Left ventricle myocardium inferior (tissue), 1 donor: ENCODE measurements at regions not wholly inside any gene's neighbourhood (a gene's known extent, or its start where the extent isn't known, plus 50 kb on each side); places are given as distances from the start of the nearest gene placed in this dataset.
A peak's percentile ranks its signal among the peaks of the same experiment; 100 is the strongest.

Source experiments
- DNase-seq: peaks from one replicate; pipeline ENCODE4 v3.0.0-alpha.2; 2020
- H3K27ac ChIP-seq: fragments of 200-600 bp; replicated peaks from 2 replicates; pipeline ENCODE4 v1.8.0; 2021
- H3K27me3 ChIP-seq: fragments of 200-600 bp; 2 replicates; pipeline ENCODE4 v1.8.0; 2021; ENCODE audit warnings: low read depth
- H3K36me3 ChIP-seq: fragments of 200-600 bp; 2 replicates; pipeline ENCODE4 v1.8.0; 2021
- H3K4me1 ChIP-seq: fragments of 200-600 bp; 2 replicates; pipeline ENCODE4 v1.8.0; 2021
- H3K4me3 ChIP-seq: fragments of 200-600 bp; 2 replicates; pipeline ENCODE4 v1.8.0; 2021; ENCODE audit warnings: mild to moderate bottlenecking, moderate library complexity
- H3K9me3 ChIP-seq: fragments of 200-600 bp; replicated peaks from 2 replicates; pipeline ENCODE4 v1.8.0; 2021
- CTCF ChIP-seq: fragments of 200-600 bp; IDR thresholded peaks from 2 replicates; pipeline ENCODE4 v1.8.0; 2021; ENCODE audit warnings: antibody characterized with exemption, mild to moderate bottlenecking, borderline replicate concordance
- intact Hi-C: fragments of 100-400 bp; cut with micrococcal nuclease; formaldehyde crosslinking; loops from one replicate; pipeline ENCODE4 v1.11.0; 2022
- donor health status: DM: no; HTN: yes; CAD: no; lungs with severe emphysema.

GRCh38 chr13:95367309-95367843, 66.1 kb upstream of the ABCC4 start:
- H3K4me1 ChIP-seq = no peaks in the 10 kb centered on the region
- no peak overlapping the region for H3K4me3 ChIP-seq
- intact Hi-C loops = no loop called here
- H3K36me3 ChIP-seq = no peaks in the 10 kb centered on the region
- no peak for TF ChIP-seq CTCF
- no peak overlapping the region for H3K27ac ChIP-seq
- H3K27me3 ChIP-seq = no peaks in the 10 kb centered on the region
- no peak for DNase-seq
- peaks cover 9% of the 10 kb centered on the region for H3K9me3 ChIP-seq

GRCh38 chr13:95368998-95369397, 67.7 kb upstream of the ABCC4 start:
- no peak for TF ChIP-seq CTCF
- Histone ChIP-seq H3K27ac (no peak overlapping the region), H3K9me3 (no peaks in the 10 kb centered on the region), H3K4me1 (no peaks in the 10 kb centered on the region), H3K36me3 (no peaks in the 10 kb centered on the region), H3K27me3 (no peaks in the 10 kb centered on the region), H3K4me3 (no peak overlapping the region)
- intact Hi-C loops = no loop called here
- DNase-seq = no peak

GRCh38 chr13:95375706-95376105, 74.5 kb upstream of the ABCC4 start:
- Histone ChIP-seq H3K4me3 (no peak overlapping the region), H3K4me1 (peaks cover 12% of the 10 kb centered on the region), H3K27me3 (no peaks in the 10 kb centered on the region), H3K36me3 (no peaks in the 10 kb centered on the region), H3K9me3 (peaks cover 7% of the 10 kb centered on the region), H3K27ac (no peak overlapping the region)
- no peak for TF ChIP-seq CTCF
- intact Hi-C loops = no loop called here
- DNase-seq = no peak

GRCh38 chr13:95378603-95379002, 77.4 kb upstream of the ABCC4 start:
- TF ChIP-seq CTCF = no peak
- Histone ChIP-seq H3K4me1 (peaks cover 16% of the 10 kb centered on the region), H3K27ac (peak overlapping the region; percentile 52), H3K36me3 (no peaks in the 10 kb centered on the region), H3K9me3 (peaks cover 7% of the 10 kb centered on the region), H3K4me3 (no peak overlapping the region), H3K27me3 (no peaks in the 10 kb centered on the region)
- intact Hi-C loops = loop anchor here (2.0 kb wide), 1 partner anchor 188 kb away; no protein-coding TSS in a partner anchor
- peak; percentile 44 for DNase-seq

GRCh38 chr13:95380468-95381211, 79.4 kb upstream of the ABCC4 start:
- H3K27me3 ChIP-seq = no peaks in the 10 kb centered on the region
- intact Hi-C loops = loop anchor here (10.0 kb wide), 1 partner anchor 86 kb away; no protein-coding TSS in a partner anchor
- peak overlapping the region; percentile 55 for H3K27ac ChIP-seq
- H3K9me3 ChIP-seq = peaks cover 4% of the 10 kb centered on the region
- no peaks in the 10 kb centered on the region for H3K36me3 ChIP-seq
- DNase-seq = peak; percentile 62
- peak overlapping the region; percentile 7 for H3K4me3 ChIP-seq
- peaks cover 16% of the 10 kb centered on the region for H3K4me1 ChIP-seq
- peak; percentile 85 for TF ChIP-seq CTCF
